ENCODE measurements at regions not wholly inside any gene's neighbourhood (a gene's known extent, or its start where the extent isn't known, plus 50 kb on each side); places are given as distances from the start of the nearest gene placed in this dataset.
"Not testable (repeated sequence)": the region's sequence is repeated elsewhere in the genome, so short reads cannot be mapped to it uniquely, and the experiment has no call there.

DNA sequence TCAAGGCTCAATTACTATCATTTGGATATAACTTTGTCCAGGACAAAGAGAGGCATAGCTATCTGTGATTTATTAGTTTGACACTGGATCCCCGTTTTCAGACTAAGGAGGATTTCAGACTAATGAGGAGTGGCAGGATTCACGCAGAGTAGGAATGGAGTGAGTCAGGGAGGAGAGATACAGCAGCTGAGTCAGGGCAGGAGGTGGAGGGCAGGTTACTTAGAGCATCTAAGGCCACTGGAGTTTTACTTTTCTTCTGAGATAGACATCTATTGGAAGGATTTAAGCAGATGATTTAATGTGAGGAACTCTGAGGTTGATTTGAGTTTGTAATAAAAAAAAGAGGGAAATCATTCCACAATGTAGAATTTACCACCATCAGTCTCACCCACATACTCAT is 110.6 kb downstream of the RPIA start:
- DNase-seq: not testable (repeated sequence)

DNA sequence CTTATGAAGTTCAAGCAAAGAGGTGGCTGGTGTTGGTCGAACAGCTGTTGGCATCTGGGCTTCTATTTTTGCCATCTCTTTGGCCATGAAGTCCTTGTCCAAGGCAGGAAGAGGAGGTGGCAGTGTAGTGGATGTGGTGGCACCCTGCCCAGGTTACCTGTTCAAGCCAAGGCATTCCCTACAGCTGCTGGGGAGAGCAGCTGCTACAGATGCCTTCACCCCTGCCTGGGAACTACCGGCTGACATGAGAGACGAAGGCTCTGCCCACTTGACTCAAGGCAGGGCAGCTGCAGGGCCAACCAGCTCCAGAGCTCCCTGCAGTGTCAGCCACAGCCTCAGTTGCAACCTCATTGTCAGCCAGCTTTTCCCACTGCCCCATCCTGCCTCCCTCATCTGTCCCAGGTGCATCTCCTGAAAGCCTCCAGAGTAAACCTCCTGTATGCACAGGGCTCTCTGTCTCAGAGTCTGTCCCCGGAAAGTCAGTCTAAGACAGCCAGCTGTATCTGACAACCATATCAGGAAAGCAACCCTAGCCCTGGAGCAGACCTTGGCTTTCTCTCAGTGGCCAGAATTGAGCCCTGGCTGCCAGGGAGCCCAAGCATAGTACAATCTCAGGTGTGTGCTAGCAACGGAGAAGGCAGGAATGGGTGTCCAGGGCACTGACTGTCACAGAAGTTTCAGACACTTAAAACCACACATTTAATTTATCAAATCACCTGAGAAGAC is 115.9 kb downstream of the RPIA start:
- no peak for DNase-seq

DNA sequence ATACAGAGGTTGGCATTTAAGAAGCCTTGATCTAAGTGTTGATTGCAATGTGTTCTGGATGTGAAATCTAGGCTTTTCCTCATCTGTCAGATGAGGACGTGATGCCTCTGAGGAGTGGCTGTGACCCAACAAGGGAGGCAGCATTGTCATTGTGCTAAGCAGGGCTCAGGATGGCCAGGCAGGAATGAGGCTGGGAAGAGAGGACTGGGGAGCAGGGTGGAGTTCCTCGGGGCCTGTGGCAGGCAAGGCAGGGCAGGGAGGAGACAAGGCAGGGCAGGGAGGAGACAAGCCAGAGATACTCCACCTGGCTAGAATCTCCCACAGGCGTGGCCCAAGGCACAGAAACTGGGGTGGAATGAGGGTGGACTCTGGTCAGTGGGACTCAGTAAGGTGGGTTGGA is 116.6 kb downstream of the RPIA start:
- DNase-seq: no peak

DNA sequence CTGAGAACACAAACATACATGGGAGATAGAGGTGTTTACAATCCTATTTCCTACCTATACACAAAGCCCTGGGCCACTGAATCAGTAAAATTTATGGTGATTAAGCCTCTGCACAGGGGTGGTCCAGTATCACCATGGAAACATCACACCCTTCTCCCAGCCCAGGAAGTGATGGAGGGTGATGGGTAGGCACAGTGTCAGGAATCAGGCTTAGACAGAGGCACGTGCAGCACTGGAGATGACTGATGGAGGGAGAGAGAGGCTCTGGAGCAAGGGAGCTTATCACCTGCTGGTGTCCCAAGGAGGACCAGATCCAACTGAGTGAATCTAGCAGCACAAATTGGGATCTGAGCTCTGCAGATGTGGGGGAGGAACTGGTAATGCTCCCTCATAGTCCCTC is 117.2 kb downstream of the RPIA start:
- DNase-seq: no peak

DNA sequence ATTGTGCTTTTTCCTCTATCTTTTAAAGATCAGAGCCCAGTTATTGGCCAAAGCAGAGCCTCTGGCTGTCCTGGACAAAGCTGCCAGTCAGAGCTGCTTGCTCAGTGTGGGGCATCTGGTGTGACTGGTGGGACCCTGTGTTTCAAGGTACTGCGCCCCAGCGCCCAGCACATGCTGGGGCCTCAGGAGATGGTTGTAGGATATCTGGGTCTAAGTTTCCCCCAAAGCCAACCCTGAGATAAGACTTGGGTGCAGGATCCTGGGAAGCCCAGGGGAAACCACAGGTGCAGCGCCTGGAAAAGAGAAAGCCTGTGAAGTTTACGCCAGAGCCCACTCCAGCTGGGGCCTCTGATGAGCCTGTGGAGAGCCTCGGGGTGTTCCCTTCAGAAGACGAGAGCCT is 117.7 kb downstream of the RPIA start:
- no peak for DNase-seq

DNA sequence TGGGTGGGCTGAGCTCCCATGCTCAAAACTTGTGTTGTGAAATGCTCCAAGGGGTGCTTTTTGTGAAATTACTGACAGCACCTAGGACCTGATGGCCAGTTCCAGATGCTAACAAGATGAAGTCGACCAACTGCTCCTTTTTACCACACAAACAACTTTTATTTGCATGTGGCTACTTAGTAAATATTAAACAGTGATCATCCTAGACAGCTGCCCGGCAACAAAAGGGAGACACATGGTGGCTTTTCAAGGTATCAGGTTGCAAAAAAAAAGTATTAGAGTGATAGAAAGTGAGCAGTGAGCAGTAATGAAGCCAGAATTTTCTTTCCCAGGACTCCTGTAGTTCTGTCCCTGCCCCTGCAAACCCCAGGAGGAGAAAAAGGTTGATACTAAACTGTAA is 118.5 kb downstream of the RPIA start:
- DNase-seq: no peak

DNA sequence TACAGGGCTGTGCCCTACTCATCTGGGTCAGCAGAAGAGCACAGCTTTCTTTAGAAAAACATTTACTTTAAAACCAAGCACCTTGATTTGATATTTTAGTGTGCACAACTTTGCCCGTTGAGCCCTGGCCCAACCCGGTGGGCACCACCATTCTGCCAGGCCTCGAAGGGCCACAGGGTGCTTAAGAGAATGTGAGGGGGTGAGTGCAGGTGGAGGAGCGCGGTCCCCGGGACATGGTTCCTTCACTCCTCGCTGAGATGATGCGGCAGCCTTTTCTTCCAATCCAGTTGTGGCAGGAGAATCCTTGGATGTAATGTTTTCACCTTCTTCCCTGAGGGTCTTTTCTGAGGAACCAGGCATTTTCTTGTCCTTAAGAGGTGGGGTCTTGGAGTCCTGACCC is 119.0 kb downstream of the RPIA start:
- DNase-seq: no peak

DNA sequence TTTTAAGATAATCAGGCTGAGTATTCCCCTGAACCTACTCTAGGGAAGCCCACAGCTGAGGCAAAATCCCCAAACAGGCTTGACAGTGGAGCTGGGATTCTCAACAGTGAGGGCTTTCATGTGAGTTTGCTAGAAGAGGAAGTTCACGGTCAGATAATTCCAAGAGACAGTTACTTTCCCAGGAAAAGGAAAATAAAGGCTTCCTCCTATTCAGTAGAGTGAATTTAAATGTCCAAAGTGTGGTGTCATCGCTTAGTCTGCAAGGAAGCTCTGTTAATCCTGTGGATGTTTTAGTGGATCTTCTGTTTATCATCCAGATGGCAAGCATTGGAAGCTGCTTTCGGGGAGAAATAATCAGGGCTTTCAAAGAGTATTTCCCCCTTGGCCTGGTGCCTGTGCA is 119.8 kb downstream of the RPIA start:
- no peak for DNase-seq

DNA sequence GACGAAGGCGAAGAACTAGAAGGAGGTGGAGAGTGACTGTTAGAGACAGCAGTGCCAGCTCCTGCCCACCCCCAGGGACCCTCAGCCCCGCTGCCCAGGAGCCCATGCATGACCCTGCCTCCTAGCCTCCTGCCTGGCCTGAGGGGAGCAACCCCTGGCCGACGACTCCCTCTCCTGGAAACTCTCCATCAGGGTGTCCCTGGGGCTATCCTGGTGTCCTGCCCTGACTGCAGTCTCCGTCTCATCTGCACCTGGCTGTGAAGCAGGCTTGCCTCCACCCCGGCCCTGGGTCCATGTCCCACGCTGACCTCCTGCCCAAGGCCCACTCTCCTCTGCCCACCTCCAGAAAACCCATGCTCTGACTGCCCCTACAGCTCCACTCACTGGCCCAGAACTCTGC is 120.2 kb downstream of the RPIA start:
- DNase-seq: no peak

DNA sequence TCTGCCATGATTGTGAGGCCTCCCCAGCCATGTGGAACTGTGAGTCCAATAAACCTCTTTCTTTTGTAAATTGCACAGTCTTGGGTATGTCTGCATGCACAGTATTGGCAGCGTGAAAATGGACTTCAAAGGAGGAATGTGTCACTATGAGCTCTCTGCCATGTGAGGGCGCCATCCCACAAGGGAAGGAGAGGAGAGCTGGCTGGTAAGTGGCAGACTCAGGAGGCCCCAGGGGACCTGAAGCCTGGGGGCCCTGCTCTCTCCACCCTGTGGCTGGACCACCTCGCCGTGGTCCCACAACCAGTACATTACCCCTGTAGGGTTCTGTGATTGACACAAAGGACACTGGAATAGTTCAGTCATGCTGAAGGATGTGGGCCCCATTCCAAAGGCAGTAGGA is 122.1 kb downstream of the RPIA start:
- DNase-seq: no peak

DNA sequence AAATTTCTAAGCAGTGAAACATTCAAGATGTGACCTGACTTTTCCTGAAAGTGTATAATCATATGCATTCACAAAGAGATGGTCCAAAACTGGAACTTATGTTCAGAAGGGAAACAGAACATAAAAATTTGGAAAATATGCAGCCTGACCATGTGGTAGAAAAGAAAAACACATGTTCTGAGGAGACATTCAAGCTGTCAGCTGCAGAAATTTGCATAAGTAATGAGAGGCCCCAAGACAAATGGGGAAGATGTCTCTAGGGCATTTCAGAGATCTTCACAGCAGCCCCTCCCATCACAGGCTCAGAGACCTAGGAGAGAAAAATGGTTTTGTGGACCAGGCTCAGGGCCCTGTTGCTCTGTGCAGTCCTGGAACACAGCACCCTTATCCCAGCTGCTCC is 123.8 kb downstream of the RPIA start:
- DNase-seq: no peak

DNA sequence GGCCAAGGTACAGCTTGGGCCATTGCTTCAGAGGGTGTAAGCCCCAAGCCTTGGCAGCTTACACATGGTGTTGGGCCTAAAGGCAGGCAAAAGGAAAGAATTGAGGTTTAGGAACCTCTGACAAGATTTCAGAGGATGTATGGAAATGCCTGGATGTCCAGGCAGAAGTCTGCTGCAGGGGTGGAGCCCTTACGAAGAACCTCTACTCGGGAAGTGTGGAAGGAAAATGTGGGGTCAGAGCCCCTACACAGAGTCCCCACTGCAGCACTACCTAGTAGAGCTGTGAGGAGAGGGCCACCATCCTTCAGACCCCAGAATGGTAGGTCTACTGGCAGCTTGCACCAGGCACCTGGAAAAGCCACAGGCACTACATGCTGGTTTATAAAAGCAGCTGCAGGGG is 124.2 kb downstream of the RPIA start:
- no peak for DNase-seq

DNA sequence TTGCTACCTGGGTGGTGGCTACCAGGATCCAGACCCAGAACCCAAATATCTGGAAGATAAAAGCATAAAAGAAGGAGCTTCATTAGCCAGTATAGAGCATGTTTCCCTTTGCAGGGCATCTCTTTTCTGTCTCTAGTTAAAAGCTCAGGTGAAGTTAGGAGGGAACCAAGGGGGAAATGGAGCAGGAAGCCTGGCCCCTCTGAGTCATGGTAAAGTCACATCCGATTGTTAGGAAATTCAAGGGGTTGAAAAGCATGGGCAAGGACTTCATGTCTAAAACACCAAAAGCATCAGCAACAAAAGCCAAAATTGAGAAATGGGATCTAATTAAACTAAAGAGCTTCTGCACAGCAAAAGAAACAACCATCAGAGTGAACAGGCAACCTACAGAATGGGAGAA is 126.9 kb downstream of the RPIA start:
- no peak for DNase-seq

DNA sequence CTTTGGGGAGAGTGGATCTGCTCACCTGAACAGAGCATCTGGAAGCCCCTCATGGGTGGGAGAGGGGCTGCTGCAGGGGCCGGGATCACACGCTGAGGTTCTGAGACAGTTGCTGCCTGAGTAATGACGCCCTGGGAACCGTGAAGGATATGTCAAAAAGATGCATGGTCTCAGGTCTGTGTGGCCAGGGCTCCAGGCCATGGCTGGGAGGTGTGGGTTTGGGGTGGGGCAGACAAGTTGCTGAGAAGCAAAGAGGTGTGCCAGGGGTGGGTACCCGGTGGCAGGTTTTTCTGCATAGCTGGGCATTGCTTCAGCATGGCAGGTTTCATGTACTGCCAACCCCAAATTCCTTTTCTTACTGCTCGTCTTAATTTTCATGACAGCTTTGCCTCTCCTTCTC is 133.5 kb downstream of the RPIA start:
- DNase-seq: no peak

DNA sequence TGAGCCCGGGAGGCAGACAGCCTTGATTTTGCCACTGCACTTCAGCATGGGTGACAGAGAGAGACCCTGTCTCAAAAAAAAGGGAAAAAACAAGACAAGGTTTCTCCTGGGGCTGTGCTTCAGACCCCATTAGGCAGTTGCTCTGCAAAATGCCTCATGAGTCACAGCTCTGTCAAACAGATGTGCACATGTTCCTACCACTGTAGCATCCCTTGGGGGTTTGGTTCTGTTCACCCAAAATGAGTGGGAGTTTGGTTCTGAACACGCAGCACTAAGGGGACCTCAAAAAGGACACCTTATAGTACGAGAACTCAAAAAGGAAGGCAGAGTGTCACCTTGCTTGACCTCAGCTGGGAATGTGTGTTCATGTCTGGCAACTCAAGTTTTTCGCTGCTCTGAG is 134.9 kb downstream of the RPIA start:
- DNase-seq: no peak

DNA sequence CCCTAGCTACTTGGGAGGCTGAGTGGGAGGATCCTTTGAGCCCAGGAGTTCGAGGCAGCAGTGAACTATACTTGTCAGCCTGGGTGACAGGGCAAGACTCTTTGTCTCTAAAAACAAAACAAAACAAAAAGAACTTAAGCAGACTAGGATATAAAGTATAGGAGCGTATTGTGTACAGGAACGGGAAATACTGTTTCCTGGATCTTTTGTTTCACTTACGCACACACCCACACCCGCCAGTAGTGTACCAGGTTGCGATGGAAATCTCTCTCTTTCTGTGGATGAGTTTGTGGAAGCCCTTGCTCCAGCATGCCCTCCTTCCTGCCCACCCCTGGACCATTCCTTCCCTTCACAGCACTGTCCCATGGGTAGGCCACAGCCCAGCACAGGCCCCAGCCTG is 136.3 kb downstream of the RPIA start:
- no peak for DNase-seq

DNA sequence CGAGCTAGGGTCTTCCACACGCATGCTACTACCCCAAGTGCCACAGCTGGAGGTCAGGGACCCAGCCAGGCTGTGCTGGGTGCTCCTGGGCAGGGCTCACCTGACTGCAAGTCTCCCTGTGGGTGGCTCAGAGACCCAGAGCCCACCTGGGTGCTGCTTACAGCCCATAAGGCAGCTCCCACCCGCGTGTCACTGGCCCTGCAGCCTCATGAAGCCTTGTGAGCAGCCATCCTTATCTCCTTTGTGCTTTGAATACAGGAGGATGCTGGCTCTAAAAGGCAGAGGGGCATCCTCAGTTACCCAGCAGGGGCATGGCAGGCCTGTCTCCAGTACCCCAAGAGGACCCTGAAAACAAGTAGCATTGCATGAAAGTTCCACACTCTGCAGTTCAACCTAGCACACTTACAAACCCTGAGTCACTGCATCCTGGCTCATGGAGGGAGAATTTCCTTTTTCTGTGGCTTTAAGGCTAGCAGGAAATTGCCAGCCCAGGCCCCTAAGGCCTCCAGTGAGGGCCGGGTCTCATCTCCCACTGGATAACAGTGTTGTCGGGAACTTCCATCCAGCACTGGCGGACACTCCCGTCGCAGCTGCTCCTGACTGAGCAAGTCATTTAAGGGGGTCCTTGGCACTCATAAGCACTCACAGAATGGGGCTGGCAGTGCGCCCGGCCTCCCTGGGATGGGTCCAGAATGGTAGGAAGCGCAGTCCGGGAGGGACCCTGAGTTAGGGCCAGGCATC is 137.1 kb downstream of the RPIA start:
- no peak for DNase-seq

DNA sequence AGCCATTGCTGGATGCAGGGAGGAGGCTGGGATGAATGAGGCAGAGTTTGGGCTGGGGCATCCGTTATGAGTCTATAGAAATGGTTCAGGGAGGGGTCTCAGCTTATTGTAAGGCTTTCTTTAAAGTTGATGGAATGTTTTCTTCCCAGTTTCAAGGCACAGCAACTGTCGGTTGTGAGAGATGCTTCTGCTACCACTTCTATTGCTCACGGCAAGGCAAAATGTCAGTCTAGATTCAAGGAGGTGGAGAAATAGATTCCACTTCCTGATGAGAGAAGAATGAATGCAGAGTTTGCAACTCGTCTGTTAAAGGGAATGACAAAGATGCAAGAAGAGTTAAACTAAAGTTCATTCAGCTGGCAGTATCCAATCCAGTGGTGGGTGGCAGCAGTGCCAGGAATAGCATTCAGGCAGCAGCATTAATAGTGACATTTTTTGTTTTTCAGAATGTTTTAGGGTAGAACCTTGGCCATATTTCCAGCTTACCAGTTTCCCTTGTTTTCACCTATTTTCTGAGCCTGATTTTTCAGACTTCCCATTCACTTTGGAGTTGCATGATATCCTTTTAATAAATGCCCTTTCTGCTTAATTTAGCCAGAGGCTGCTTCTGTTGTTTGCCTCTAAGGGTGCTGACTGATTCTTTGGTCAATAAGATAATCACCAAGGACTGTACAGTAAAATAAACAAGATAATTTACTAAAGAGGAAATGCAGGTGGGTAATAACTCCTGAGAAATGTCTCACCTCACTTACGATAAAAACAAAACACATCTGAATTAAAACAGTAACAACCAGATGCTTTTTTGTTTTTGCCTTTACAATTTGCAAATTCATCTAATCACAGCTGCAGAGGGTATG is 138.4 kb downstream of the RPIA start:
- no peak for DNase-seq

DNA sequence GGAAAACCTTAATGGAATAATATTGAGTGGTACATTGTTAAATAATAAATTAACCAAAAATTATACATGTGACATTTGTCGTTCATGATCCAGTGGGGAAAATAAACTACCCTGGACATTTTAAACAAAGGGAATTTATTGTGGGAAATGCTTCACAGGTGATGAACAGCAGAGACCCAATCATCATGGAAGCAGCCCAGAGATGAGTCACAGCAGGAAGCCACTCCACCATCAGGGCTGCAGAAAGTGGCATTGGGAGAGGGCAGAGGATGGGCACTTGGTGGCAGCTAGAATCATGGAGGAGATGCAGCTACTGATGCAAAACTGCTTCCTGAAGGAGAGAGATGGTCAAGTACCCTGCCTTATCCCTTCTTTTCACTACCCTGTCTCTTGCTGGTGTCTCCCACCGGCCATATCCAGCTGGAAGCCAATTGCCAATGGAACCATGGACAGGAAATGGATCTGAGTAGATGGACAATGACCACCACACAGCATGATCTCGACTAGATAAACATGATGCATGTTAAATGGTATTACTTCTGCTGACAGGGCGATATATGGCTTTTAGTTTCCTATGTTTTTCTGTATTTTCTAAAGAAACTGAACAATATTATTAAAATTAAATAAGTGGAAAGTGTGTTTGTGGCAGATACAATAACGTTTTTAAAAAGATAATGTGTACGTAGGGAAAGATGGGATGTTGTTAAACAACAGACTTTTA is 139.8 kb downstream of the RPIA start:
- DNase-seq: no peak

DNA sequence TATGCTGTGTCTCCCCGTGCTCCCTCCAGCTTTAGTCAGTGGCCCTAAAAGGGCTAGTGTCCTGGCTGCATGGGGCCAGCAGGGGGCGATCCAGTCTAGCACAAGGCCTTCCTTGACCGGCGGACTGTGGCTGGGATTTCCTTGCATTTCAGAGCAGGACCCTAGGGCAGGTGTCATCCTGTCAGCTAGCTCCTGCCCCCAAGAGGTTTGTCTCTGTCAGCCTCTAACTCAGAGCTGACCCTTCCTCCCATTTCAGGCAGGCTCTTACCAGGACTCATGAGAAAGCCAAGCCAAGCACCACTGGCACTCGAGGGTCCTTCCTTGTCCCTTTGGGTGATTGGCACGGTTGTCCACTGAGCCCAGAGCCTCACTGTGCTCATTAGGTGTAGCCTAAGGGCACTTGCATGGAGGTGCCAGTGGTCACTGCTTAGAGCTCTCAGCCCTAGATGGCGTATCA is 140.3 kb downstream of the RPIA start:
- DNase-seq: peak; percentile 14 to 73

DNA sequence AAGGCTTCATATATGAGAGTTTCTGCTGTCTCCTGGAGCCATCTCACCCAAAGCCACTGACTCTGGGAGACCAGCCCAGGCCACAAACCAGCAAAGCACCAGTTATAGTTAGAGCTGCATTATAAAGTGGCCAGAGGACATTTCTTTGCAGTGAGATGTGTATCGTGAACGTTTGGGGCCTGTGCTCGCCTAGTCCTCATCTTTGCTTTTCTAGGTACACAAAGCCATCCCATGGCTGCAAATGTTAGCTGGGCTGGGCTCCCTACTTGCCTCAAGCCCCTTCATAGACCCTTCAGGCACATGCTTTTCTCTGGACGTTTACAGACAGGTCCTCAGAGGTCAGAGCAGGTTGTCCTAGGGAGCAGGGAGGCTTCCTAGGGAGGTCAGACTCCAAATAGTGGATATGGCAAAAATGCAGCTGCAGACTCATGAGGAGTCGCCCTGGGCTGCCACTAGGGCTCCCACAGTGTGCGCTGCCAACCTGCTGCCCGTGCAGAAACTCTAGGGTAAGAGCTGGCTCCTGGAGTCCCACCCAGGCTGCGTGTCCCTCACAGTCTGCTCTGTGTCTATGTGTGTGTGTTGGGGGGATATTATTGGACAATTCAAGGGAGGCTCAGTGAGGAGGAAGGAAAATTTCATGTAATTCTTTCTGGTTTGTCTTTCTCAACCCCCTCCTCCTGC is 141.0 kb downstream of the RPIA start:
- DNase-seq: peak in 1 of 2 donors; percentile 66

DNA sequence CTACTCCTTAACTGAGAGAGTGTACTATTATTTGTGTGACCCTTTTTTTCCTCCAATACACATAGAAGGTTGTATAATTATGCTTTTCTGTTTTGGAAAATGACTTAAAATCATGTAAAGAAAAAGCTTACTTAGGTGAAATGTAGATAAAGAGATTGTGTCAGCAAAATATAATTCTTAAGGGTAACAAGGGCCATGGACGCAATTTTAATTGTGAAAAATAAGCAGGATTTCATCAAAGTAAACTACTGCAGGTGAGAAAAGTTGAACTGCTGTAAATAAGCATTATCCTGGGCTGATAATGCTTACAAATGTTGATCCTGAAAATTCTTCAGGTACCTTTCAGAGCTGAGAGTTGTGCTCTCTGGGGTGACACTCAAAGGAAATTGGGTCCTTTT is 141.5 kb downstream of the RPIA start:
- no peak for DNase-seq

Measured in CD4-positive, alpha-beta T cell treated with Interleukin-4 for 1 hour (primary cell).